Mesenteric fat pad (tissue), 1 donor: ENCODE measurements at regions not wholly inside any gene's neighbourhood (a gene's known extent, or its start where the extent isn't known, plus 50 kb on each side); places are given as distances from the start of the nearest gene placed in this dataset.

Experiments
- DNase-seq: peaks from one replicate; pipeline ENCODE4 v3.0.0-alpha.2; 2020; ENCODE audit warnings: low spot score
- donor health status: DM: yes; HTN: yes; CAD: no.

DNA sequence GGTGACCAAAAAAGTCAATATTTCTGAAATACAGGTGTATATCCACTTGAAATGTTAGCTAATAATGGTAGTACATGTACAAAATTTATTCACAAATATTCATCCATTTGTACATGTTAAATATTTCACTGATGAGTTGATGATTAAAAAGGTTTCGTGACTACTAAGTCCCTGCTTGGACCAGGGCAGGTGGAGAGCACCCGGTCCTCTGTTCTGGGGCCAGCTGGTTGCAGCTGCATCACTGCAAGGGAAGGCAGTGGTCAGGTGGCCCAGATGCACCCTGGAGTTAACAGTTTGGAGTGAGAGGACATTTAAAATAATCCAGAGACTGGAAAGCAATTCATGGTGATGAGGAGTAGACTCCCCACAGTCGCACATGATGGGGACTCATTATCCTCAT, 141.2 kb downstream of the ZBTB18 start:
- no peak for DNase-seq

DNA sequence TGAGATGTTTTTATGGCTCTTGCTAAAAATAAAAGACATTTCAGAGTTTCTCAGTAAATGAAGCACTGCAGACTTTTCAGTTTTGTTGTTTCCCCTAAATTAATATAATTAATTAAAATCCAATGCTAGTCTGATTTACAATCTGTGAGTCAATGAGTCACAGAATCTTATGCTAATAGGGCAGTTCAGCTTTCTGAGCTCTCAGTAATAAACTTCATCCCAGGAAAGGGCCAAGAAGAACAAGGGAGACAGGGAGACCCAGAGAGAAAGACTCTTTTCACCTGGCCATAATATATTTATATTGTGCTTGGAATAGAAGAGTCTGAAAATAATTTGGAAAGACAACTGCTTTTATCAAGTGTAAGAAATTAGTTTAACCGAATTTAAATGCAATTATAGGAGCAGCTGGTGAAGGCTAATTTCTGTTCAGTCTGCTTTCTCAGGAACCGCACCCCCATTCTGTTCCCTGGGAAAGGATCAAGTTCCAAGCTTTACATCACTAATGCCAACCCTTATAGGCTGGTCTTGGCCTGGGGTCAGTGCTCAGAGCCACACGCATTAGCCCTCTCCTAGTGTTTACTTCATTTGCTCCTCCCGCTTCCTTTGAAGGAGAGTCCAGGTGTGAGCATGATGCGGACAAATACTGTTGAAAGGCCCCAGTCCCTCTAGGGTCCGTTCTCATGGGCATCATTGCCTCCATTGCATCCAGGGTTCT, 145.6 kb downstream of the ZBTB18 start:
- DNase-seq = no peak

DNA sequence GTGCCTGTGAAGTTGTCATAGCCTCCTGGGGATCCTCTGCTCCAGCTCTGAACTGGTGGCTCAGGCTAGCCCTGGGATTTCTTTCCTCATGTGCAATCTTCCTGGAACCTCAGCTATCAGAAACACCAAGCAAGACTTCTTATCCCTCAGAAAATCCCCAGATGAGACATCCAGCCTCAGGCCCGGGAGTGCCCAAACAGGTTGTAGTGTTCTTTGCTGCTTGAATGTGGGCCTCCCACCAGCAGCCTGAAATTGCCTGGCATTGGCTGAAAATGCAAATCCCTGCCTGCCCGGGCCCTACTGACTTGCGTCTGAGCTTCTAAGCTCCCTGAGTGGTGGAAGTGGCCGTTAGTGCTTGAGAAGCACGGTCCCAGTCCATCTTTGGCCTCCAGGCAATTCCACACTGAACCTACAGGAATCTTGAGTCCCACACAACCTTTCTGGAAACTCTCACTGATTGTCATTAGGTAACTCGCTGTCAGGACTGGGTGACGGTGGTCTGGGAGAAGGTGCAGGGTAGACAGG, 146.8 kb downstream of the ZBTB18 start:
- no peak for DNase-seq

GRCh38 chr1:244199902-244200301, 148.8 kb downstream of the ZBTB18 start:
- DNase-seq = no peak

GRCh38 chr1:244200596-244200995, 149.5 kb downstream of the ZBTB18 start:
- DNase-seq = no peak

DNA sequence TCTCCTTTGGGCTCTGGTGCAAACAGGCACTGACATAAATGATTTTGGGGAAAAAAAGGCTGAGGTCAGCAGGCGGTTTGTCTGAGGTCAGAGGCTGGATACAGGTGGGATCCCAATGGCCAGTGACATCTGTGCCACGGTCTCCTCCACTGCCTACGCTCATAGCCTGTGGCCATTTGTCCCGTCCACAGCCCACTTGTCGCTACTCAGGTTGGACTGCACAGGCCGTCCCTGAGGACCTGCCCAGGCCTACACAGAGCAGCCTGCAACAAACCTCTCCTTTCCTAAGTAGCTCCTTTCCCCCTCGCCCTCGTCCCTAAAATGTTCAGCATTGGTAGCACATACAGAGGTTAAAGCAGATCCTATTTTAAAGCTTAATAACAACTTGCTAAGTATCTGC, 150.7 kb downstream of the ZBTB18 start:
- DNase-seq = no peak

- DNase-seq = no peak
Observed at GRCh38 chr1:244204004-244204403, 152.9 kb downstream of the ZBTB18 start.

- no peak for DNase-seq
Observed at GRCh38 chr1:244205171-244205570, 154.1 kb downstream of the ZBTB18 start.

DNA sequence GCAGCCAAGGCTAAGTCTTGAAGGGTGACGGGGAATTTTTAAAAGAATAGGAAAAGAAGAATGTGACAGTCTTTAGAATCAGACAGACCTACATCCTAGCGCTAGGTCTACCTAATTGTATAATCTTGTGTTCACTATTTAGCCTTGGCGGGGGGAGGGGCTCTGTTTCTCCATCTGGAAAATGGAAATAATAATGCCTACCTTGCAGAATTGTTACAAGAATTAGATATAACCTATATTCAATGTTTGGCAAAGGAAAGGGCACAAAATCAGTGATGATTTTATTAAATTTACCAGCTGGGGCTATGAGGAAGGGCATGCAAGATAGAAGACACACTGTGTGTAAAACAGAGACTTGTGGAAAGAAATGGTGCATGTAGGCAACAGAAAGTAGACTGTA, 154.8 kb downstream of the ZBTB18 start:
- no peak for DNase-seq

GRCh38 chr1:244207042-244207934, 156.2 kb downstream of the ZBTB18 start:
- DNase-seq = no peak

GRCh38 chr1:244207935-244208244, 156.8 kb downstream of the ZBTB18 start:
- no peak for DNase-seq

DNA sequence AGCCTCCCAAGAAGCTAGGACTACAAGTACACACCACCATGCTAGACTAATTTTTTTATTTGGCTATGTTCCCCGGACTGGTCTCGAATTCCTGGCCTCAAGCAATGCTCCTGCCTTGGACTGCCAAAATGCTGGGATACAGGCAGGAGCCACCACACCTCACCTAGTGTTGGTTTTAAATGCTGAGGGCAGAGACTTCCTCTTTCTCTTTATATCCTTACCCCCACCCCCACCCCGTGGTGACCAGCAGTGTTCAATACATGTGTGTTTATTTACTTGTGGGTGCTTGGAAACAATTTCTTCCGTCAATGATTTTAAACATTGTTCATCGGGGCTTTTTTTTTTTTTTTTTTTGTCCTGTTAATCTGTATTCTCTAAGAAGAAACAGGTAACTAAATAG, 158.9 kb downstream of the ZBTB18 start:
- DNase-seq = no peak

DNA sequence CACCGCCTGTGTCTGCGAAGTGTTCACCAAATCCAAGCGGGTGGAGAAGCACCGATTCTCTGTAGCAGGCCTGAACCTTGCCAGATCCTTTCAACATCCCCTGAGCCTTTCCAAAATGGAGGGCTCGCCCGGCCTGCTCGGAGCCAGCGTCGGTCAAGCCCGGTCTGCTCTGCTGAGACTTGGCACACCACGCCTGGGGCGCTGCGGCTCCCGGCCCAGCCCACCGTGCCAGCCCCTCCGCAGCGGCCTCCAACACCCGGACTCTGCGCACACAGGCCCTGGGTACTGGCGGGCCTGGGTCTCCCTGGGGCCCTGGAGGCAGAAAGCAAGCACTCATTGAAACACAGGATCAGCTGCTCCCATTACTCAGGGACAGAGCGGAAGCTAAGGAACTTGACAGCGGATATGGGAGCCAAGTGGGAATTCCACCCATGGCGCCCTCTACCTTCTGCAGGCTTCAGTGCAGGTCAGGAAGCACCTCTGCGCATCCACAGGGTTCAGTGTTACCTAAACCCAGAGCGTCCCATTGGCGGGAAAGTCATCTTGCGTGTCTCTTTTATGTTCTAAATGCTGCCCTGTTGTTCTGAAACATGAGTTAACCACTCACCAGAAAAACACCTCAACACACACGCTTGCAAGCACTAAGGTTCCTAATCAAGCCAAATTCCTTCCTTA, 159.9 kb downstream of the ZBTB18 start:
- DNase-seq = peak; percentile 12

DNA sequence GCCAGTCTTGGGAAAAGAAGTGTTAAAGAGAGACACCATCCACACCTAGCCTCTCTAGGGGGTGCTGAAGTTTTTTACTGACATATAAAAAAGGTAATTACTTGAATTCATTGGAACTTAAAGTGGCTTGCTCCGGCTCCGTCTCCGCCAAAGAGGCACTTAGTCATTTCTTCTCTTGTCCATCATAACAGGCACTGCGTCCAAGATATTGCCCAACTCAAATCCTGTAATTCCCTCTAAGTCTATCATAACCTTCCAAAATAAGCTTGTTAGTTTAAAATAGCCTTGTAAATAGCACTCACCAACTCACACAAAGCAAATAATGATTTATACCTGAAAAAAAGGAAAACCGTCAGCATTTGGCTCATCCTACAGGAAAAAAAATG, 160.5 kb downstream of the ZBTB18 start:
- peak; percentile 14 for DNase-seq

DNA sequence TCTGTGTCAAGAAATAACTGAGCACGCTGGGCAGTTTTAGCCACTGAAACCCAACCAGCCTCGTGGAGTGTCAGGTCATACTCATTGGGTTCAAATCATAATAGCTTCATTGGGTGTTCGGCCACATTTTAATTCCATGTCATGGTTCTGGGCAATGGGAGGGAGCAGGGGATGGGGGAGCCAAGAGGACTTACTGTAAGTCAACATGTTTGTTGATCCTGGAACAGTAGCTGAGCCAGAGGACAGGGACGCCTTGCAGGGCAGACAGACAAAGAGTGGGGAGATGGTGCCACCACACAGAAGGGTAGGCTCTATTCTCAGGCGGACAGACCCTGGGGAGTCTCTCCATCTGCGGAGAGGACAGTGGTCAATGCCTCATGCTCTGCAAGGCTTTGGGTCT, 161.1 kb downstream of the ZBTB18 start:
- peak; percentile 68 for DNase-seq

- no peak for DNase-seq
Observed at GRCh38 chr1:244212797-244213475, 161.9 kb downstream of the ZBTB18 start.

DNA sequence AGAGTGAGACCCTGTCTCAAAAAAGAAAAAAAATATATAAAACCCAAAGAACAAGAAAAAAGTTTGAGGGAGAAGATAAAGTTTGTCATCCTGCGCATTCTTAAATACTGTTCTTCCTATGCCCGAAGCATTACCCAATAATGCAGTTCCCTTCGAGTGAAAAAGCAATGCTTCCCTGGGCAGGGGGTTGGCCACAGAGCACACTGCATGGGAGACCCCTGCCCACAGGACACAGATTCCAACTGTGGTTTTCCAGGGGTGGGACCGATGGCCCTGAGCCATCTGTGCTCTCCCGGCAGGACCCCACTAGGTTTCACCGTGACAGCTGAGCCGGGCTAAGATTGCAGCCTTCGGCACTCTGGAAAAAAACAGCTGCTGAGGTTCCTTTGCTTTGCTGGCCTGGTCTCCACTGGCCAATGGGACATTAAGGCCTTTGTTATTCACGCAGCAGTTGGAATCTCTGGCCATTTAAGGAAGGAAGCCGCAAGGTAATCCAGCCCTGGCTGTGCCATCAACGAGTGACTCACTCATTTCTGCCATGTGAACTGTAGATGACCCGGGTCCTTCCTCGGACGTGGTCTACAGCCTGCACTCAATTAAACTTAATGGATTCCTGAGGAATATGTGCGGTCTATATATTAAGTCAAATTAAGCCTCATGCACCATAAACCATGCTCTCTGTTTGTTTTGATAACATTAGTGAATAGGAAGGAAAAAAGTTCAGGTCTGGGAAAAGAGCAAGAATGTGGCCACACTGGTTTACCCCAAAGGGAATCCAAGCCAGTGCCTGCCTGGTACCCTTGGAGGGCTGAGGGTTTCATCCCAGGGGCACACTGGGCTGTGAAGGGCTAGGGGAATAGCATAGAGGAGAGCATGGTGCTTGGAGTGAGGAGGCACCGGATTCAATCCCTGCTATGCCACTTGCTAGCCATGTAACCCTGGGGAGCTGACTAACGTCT, 163.2 kb downstream of the ZBTB18 start:
- DNase-seq = peak; percentile 81

- no peak for DNase-seq
Observed at GRCh38 chr1:244216836-244217235, 165.8 kb downstream of the ZBTB18 start.

DNA sequence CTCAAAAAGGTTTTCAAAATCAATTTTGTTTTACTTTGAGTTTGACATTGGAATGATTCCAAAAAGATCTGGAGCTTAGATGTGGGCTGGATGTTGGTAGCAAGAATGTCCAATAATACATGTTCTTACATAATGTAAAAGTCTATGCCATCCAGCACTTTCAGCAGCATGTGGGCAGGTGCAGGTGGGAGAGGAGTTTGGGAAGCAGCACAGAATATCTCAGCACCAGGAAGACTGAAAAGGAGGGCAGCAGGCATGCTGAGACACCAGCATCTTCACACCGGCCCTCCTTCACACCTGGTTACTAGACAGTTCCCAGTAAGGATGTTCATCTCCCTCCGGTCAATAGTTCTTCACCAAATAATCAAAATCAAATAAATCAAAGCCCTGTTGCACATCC, 166.6 kb downstream of the ZBTB18 start:
- no peak for DNase-seq

DNA sequence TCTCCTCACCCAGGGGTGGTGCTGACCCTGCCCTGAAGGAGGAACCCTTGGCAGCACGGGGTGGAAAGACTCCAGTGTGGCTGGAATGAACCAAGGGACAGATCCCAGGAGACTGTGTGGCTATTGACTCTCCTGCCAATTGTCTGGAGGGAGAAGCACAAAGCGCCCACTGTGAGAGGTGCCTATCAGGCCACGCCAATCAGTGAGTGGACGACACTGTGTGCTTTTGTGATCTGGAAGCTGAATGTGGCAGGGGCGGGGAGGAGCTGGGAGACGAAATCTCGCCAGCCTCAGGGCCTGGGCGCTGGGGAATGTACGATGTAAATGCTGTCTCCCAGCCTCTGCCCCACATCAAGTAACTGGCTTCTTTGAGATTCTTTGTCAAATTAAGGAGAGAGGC, 167.1 kb downstream of the ZBTB18 start:
- no peak for DNase-seq
